ENCODE measurements at regions not wholly inside any gene's neighbourhood (a gene's known extent, or its start where the extent isn't known, plus 50 kb on each side); places are given as distances from the start of the nearest gene placed in this dataset.

- Histone ChIP-seq H3K4me3 (ENCODE audit: low read depth, low read length) (no peak overlapping the region), H3K27me3 (ENCODE audit: control insufficient read depth, insufficient read depth, low read length) (no peaks in the 10 kb centered on the region), H3K4me2 (ENCODE audit: low read length) (no peak overlapping the region), H3K27ac (no peak overlapping the region), H3K4me1 (no peaks in the 10 kb centered on the region), H3K36me3 (ENCODE audit: control insufficient read depth, insufficient read depth, low read length) (no peaks in the 10 kb centered on the region), H2AFZ (no peak overlapping the region), H3K79me2 (no peaks in the 10 kb centered on the region), H3K9me3 (ENCODE audit: control insufficient read depth, low read length) (no peaks in the 10 kb centered on the region), H3K9ac (no peak overlapping the region)
- TF ChIP-seq CTCF (IDR thresholded peaks at IDR 0.05), result no peak
Measured at GRCh38 chr2:104606056-104606455, 247.9 kb upstream of the POU3F3 start.

- no peak overlapping the region for H3K9ac ChIP-seq
- no peak overlapping the region for H3K4me3 ChIP-seq (ENCODE audit: low read depth, low read length)
- no peaks in the 10 kb centered on the region for H3K36me3 ChIP-seq (ENCODE audit: control insufficient read depth, insufficient read depth, low read length)
- no peak overlapping the region for H3K4me2 ChIP-seq (ENCODE audit: low read length)
- H3K4me1 ChIP-seq, result no peaks in the 10 kb centered on the region
- peaks cover 3% of the 10 kb centered on the region for H3K9me3 ChIP-seq (ENCODE audit: control insufficient read depth, low read length)
- no peak for TF ChIP-seq CTCF (IDR thresholded peaks at IDR 0.05)
- H3K79me2 ChIP-seq, result no peaks in the 10 kb centered on the region
- H3K27ac ChIP-seq, result no peak overlapping the region
- no peaks in the 10 kb centered on the region for H3K27me3 ChIP-seq (ENCODE audit: control insufficient read depth, insufficient read depth, low read length)
- H2AFZ ChIP-seq, result no peak overlapping the region
Measured at GRCh38 chr2:104616856-104617255, 237.1 kb upstream of the POU3F3 start.

- Histone ChIP-seq H3K27ac (no peak overlapping the region), H2AFZ (no peak overlapping the region), H3K4me1 (no peaks in the 10 kb centered on the region), H3K36me3 (ENCODE audit: control insufficient read depth, insufficient read depth, low read length) (no peaks in the 10 kb centered on the region), H3K27me3 (ENCODE audit: control insufficient read depth, insufficient read depth, low read length) (no peaks in the 10 kb centered on the region), H3K9me3 (ENCODE audit: control insufficient read depth, low read length) (no peaks in the 10 kb centered on the region), H3K79me2 (no peaks in the 10 kb centered on the region), H3K9ac (no peak overlapping the region), H3K4me2 (ENCODE audit: low read length) (no peak overlapping the region), H3K4me3 (ENCODE audit: low read depth, low read length) (no peak overlapping the region)
- TF ChIP-seq CTCF (IDR thresholded peaks at IDR 0.05), result no peak
Measured at GRCh38 chr2:104620801-104621200, 233.1 kb upstream of the POU3F3 start.

GRCh38 chr2:104635608-104636007, 218.3 kb upstream of the POU3F3 start:
- Histone ChIP-seq H2AFZ (no peak overlapping the region), H3K4me1 (no peaks in the 10 kb centered on the region), H3K9ac (no peak overlapping the region), H3K4me2 (ENCODE audit: low read length) (no peak overlapping the region), H3K27me3 (ENCODE audit: control insufficient read depth, insufficient read depth, low read length) (no peaks in the 10 kb centered on the region), H3K79me2 (no peaks in the 10 kb centered on the region), H3K4me3 (ENCODE audit: low read depth, low read length) (no peak overlapping the region), H3K27ac (no peak overlapping the region), H3K9me3 (ENCODE audit: control insufficient read depth, low read length) (no peaks in the 10 kb centered on the region), H3K36me3 (ENCODE audit: control insufficient read depth, insufficient read depth, low read length) (no peaks in the 10 kb centered on the region)
- no peak for TF ChIP-seq CTCF (IDR thresholded peaks at IDR 0.05)

- Histone ChIP-seq H3K36me3 (ENCODE audit: control insufficient read depth, insufficient read depth, low read length) (no peaks in the 10 kb centered on the region), H3K4me1 (no peaks in the 10 kb centered on the region), H3K9me3 (ENCODE audit: control insufficient read depth, low read length) (no peaks in the 10 kb centered on the region), H3K27ac (no peak overlapping the region), H3K79me2 (no peaks in the 10 kb centered on the region), H2AFZ (no peak overlapping the region), H3K27me3 (ENCODE audit: control insufficient read depth, insufficient read depth, low read length) (no peaks in the 10 kb centered on the region), H3K9ac (no peak overlapping the region), H3K4me3 (ENCODE audit: low read depth, low read length) (no peak overlapping the region), H3K4me2 (ENCODE audit: low read length) (no peak overlapping the region)
- no peak for TF ChIP-seq CTCF (IDR thresholded peaks at IDR 0.05)
Measured at GRCh38 chr2:104638190-104638858, 215.6 kb upstream of the POU3F3 start.
